ENCODE measurements at regions not wholly inside any gene's neighbourhood (a gene's known extent, or its start where the extent isn't known, plus 50 kb on each side); places are given as distances from the start of the nearest gene placed in this dataset.

GRCh38 chr17:74006371-74006770 is 197.1 kb upstream of the RPL38 start:
- TF ChIP-seq CTCF (conservative IDR thresholded peaks at IDR 0.05; ENCODE audit: low read depth, low read length): no peak
- TF ChIP-seq EZH2phosphoT487 (IDR thresholded peaks at IDR 0.05; ENCODE audit: borderline replicate concordance, low read length): no peak
- TF ChIP-seq EZH2 (IDR thresholded peaks at IDR 0.05; ENCODE audit: low read length, unreplicated experiment): no peak

Data from PC-3 (cell line).